ENCODE measurements at regions not wholly inside any gene's neighbourhood (a gene's known extent, or its start where the extent isn't known, plus 50 kb on each side); places are given as distances from the start of the nearest gene placed in this dataset.
"Not testable (repeated sequence)": the region's sequence is repeated elsewhere in the genome, so short reads cannot be mapped to it uniquely, and the experiment has no call there.

- DNase-seq (ENCODE audit: low spot score): no peak
These were observed 241.5 kb downstream of the SATB2 start for GRCh38 chr2:199216253-199216652.

- no peak for DNase-seq (ENCODE audit: low spot score)
These were observed 250.7 kb downstream of the SATB2 start for GRCh38 chr2:199207011-199207410.

GRCh38 chr2:199206536-199206935 is 251.2 kb downstream of the SATB2 start:
- DNase-seq (ENCODE audit: low spot score): no peak

- DNase-seq (ENCODE audit: low spot score): no peak
These were observed 254.8 kb downstream of the SATB2 start for GRCh38 chr2:199202964-199203363.

GRCh38 chr2:199201539-199201938 is 256.2 kb downstream of the SATB2 start:
- DNase-seq (ENCODE audit: low spot score): no peak

- DNase-seq (ENCODE audit: low spot score): no peak
These were observed 257.9 kb downstream of the SATB2 start for GRCh38 chr2:199199797-199200196.

GRCh38 chr2:199197448-199197847 is 260.3 kb downstream of the SATB2 start:
- no peak for DNase-seq (ENCODE audit: low spot score)

- DNase-seq (ENCODE audit: low spot score): no peak
These were observed 261.1 kb downstream of the SATB2 start for GRCh38 chr2:199196686-199197085.

GRCh38 chr2:199195927-199196502 is 261.7 kb downstream of the SATB2 start:
- no peak for DNase-seq (ENCODE audit: low spot score)

- DNase-seq (ENCODE audit: low spot score): no peak
These were observed 266.3 kb downstream of the SATB2 start for GRCh38 chr2:199191461-199191860.

- no peak for DNase-seq (ENCODE audit: low spot score)
These were observed 268.5 kb downstream of the SATB2 start for GRCh38 chr2:199189229-199189628.

- DNase-seq (ENCODE audit: low spot score): no peak
These were observed 271.4 kb downstream of the SATB2 start for GRCh38 chr2:199186301-199186751.

- DNase-seq (ENCODE audit: low spot score): not testable (repeated sequence)
These were observed 272.6 kb downstream of the SATB2 start for GRCh38 chr2:199185174-199185573.

GRCh38 chr2:199163613-199164458 is 293.9 kb downstream of the SATB2 start:
- DNase-seq (ENCODE audit: low spot score): no peak

GRCh38 chr2:199160677-199161465 is 296.9 kb downstream of the SATB2 start:
- no peak for DNase-seq (ENCODE audit: low spot score)

GRCh38 chr2:199160081-199160480 is 297.7 kb downstream of the SATB2 start:
- no peak for DNase-seq (ENCODE audit: low spot score)

GRCh38 chr2:199148076-199148845 is 309.5 kb downstream of the SATB2 start:
- DNase-seq (ENCODE audit: low spot score): no peak

- DNase-seq (ENCODE audit: low spot score): no peak
These were observed 310.5 kb downstream of the SATB2 start for GRCh38 chr2:199147216-199147615.

- DNase-seq (ENCODE audit: low spot score): no peak
These were observed 313.2 kb downstream of the SATB2 start for GRCh38 chr2:199144546-199144945.

- DNase-seq (ENCODE audit: low spot score): no peak
These were observed 313.7 kb downstream of the SATB2 start for GRCh38 chr2:199144036-199144435.

GRCh38 chr2:199136681-199137080 is 321.1 kb downstream of the SATB2 start:
- peak; percentile 66 for DNase-seq (ENCODE audit: low spot score)

GRCh38 chr2:199136242-199136641 is 321.5 kb downstream of the SATB2 start:
- DNase-seq (ENCODE audit: low spot score): no peak

Data from umbilical cord (tissue), 1 donor.